Fibroblast of mammary gland (primary cell): ENCODE measurements at regions not wholly inside any gene's neighbourhood (a gene's known extent, or its start where the extent isn't known, plus 50 kb on each side); places are given as distances from the start of the nearest gene placed in this dataset.

Experiments
- DNase-seq: peaks from one replicate; pipeline ENCODE4 v3.0.0-alpha.2; 2010; ENCODE audit warnings: low read depth
- H3K4me3 ChIP-seq: 2 replicates; pipeline ENCODE4 v1.5.1; 2011; ENCODE audit warnings: low read depth, mild to moderate bottlenecking, low read length, moderate library complexity; ENCODE audit not compliant: control insufficient read depth
- CTCF ChIP-seq: conservative IDR thresholded peaks from 2 replicates; pipeline ENCODE4 v1.5.1; 2011; ENCODE audit warnings: low read depth, low read length, inconsistent platforms; ENCODE audit not compliant: control insufficient read depth, insufficient read depth

- H3K4me3 ChIP-seq, result no peak overlapping the region
- TF ChIP-seq CTCF, result no peak
- no peak for DNase-seq
Measured at GRCh38 chr10:128373071-128373749, 247.0 kb upstream of the MKI67 start.

GRCh38 chr10:128373831-128374230 is 247.6 kb upstream of the MKI67 start:
- no peak for TF ChIP-seq CTCF
- no peak for DNase-seq
- no peak overlapping the region for H3K4me3 ChIP-seq

GRCh38 chr10:128375171-128375570 is 248.9 kb upstream of the MKI67 start:
- no peak overlapping the region for H3K4me3 ChIP-seq
- DNase-seq, result no peak
- TF ChIP-seq CTCF, result no peak

GRCh38 chr10:128377364-128377987 is 251.3 kb upstream of the MKI67 start:
- no peak overlapping the region for H3K4me3 ChIP-seq
- TF ChIP-seq CTCF, result no peak
- DNase-seq, result no peak

- no peak for TF ChIP-seq CTCF
- no peak for DNase-seq
- H3K4me3 ChIP-seq, result no peak overlapping the region
Measured at GRCh38 chr10:128377988-128378387, 251.8 kb upstream of the MKI67 start.

GRCh38 chr10:128380946-128381345 is 254.7 kb upstream of the MKI67 start:
- H3K4me3 ChIP-seq, result no peak overlapping the region
- no peak for TF ChIP-seq CTCF
- DNase-seq, result no peak
